ENCODE measurements at regions not wholly inside any gene's neighbourhood (a gene's known extent, or its start where the extent isn't known, plus 50 kb on each side); places are given as distances from the start of the nearest gene placed in this dataset.

DNA sequence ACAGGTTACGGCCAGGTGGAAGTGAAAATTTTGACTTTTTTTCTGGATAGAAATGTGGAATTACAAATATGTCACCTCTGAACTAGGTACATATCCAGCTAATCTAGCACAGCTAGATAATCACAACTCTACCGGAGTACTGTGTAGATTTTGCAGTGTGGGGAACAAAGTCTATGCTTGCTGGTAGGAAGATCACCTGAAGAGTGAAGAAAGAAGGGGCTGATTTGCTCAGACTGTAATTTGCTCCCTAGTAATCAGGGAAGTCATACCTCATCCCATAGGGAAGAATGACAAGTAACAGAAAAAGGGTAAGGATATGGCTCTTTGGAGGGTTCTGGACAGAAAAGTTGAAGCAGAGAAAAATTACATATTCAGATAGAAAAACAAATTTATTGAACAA is 319.6 kb upstream of the TMPRSS15 start:
- no peak overlapping the region for H3K27ac ChIP-seq (ENCODE audit: low read depth, low read length)
- Mint-ChIP-seq H3K27ac (ENCODE audit: unreplicated experiment) (no peak overlapping the region), H3K27me3 (ENCODE audit: low read depth, unreplicated experiment) (no peaks in the 10 kb centered on the region), H3K36me3 (ENCODE audit: low read depth, unreplicated experiment) (no peaks in the 10 kb centered on the region), H3K4me3 (ENCODE audit: unreplicated experiment) (no peak overlapping the region), H3K9me3 (ENCODE audit: unreplicated experiment) (no peaks in the 10 kb centered on the region), H3K4me1 (ENCODE audit: low read depth, unreplicated experiment) (no peaks in the 10 kb centered on the region)
- no peak overlapping the region for H3K4me2 ChIP-seq (ENCODE audit: low read length)
- H3K4me1 ChIP-seq (ENCODE audit: insufficient read depth, low read length): no peaks in the 10 kb centered on the region
- no peaks in the 10 kb centered on the region for H3K79me2 ChIP-seq (ENCODE audit: insufficient read depth, low read length)
- no peaks in the 10 kb centered on the region for H3K36me3 ChIP-seq (ENCODE audit: insufficient read depth, low read length)
- DNase-seq (ENCODE audit: low read depth) (no peak), FAIRE-seq (no peak)
- no peaks in the 10 kb centered on the region for H3K27me3 ChIP-seq (ENCODE audit: insufficient read depth, low read length)
- no peak overlapping the region for H3K4me3 ChIP-seq (ENCODE audit: insufficient read depth, low read depth, low read length)
- no peak overlapping the region for H2AFZ ChIP-seq (ENCODE audit: low read depth, low read length)
- H3K9ac ChIP-seq (ENCODE audit: low read length): no peak overlapping the region
- no peaks in the 10 kb centered on the region for H3K9me3 ChIP-seq (ENCODE audit: insufficient read depth, low read depth, low read length)
- H4K20me1 ChIP-seq (ENCODE audit: insufficient read depth, low read length): no peaks in the 10 kb centered on the region
- no peak for TF ChIP-seq EZH2 (IDR thresholded peaks at IDR 0.05; ENCODE audit: insufficient read depth, low read length)
- TF ChIP-seq, protein P1, sequence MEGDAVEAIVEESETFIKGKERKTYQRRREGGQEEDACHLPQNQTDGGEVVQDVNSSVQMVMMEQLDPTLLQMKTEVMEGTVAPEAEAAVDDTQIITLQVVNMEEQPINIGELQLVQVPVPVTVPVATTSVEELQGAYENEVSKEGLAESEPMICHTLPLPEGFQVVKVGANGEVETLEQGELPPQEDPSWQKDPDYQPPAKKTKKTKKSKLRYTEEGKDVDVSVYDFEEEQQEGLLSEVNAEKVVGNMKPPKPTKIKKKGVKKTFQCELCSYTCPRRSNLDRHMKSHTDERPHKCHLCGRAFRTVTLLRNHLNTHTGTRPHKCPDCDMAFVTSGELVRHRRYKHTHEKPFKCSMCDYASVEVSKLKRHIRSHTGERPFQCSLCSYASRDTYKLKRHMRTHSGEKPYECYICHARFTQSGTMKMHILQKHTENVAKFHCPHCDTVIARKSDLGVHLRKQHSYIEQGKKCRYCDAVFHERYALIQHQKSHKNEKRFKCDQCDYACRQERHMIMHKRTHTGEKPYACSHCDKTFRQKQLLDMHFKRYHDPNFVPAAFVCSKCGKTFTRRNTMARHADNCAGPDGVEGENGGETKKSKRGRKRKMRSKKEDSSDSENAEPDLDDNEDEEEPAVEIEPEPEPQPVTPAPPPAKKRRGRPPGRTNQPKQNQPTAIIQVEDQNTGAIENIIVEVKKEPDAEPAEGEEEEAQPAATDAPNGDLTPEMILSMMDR (IDR thresholded peaks at IDR 0.05; ENCODE audit: insufficient read depth, low read depth, low read length): no peak

DNA sequence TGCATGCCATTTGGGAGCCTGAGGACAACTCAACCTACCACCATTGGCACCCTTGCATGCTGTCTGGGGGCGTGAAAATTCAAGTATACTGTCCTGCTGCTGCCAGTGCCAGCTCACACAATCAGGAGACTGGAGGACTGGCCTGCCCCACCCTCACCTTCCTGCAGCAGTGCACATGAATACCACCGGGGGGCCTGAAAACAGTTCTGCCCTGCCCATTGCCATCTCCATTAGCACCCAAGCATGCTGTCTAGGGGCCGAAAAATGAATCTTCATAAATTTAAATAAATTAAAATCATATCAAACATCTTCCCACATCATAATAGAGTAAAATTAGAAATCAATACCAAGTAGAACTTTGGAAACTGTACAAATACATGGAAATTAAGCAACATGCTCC is 322.1 kb upstream of the TMPRSS15 start:
- TF ChIP-seq, protein P1 (IDR thresholded peaks at IDR 0.05; ENCODE audit: insufficient read depth, low read depth, low read length): no peak
- Histone ChIP-seq H4K20me1 (ENCODE audit: insufficient read depth, low read length) (no peaks in the 10 kb centered on the region), H2AFZ (ENCODE audit: low read depth, low read length) (no peak overlapping the region), H3K36me3 (ENCODE audit: insufficient read depth, low read length) (no peaks in the 10 kb centered on the region), H3K9ac (ENCODE audit: low read length) (no peak overlapping the region), H3K4me3 (ENCODE audit: insufficient read depth, low read depth, low read length) (no peak overlapping the region), H3K27ac (ENCODE audit: low read depth, low read length) (no peak overlapping the region), H3K27me3 (ENCODE audit: insufficient read depth, low read length) (no peaks in the 10 kb centered on the region), H3K4me2 (ENCODE audit: low read length) (no peak overlapping the region), H3K4me1 (ENCODE audit: insufficient read depth, low read length) (no peaks in the 10 kb centered on the region), H3K79me2 (ENCODE audit: insufficient read depth, low read length) (no peaks in the 10 kb centered on the region), H3K9me3 (ENCODE audit: insufficient read depth, low read depth, low read length) (no peaks in the 10 kb centered on the region)
- no peaks in the 10 kb centered on the region for H3K4me1 Mint-ChIP-seq (ENCODE audit: low read depth, unreplicated experiment)
- no peaks in the 10 kb centered on the region for H3K36me3 Mint-ChIP-seq (ENCODE audit: low read depth, unreplicated experiment)
- H3K27ac Mint-ChIP-seq (ENCODE audit: unreplicated experiment): no peak overlapping the region
- no peaks in the 10 kb centered on the region for H3K9me3 Mint-ChIP-seq (ENCODE audit: unreplicated experiment)
- FAIRE-seq: no peak
- no peak for DNase-seq (ENCODE audit: low read depth)
- H3K4me3 Mint-ChIP-seq (ENCODE audit: unreplicated experiment): no peak overlapping the region
- no peaks in the 10 kb centered on the region for H3K27me3 Mint-ChIP-seq (ENCODE audit: low read depth, unreplicated experiment)

DNA sequence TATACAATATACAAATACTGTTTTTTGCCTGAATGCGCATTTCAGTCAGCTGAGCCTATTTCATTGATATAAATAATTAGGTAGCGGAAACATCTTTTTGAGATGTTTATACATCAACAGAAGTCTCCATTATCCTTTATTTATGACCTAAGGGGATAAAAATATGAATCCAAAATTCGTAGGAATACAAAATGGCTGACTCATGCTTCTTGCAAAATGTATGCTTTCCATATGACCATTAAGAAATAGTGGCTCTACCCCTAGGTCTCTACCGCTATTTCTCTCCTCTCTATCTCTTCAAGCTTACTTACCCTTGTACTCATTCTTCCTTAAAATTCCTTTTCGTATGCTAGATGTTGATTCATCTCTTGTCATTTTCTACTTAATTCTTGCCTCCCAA is 338.4 kb upstream of the TMPRSS15 start:
- Mint-ChIP-seq H3K27ac (ENCODE audit: unreplicated experiment) (no peak overlapping the region), H3K36me3 (ENCODE audit: low read depth, unreplicated experiment) (no peaks in the 10 kb centered on the region), H3K9me3 (ENCODE audit: unreplicated experiment) (no peaks in the 10 kb centered on the region), H3K27me3 (ENCODE audit: low read depth, unreplicated experiment) (no peaks in the 10 kb centered on the region), H3K4me3 (ENCODE audit: unreplicated experiment) (no peak overlapping the region), H3K4me1 (ENCODE audit: low read depth, unreplicated experiment) (peaks cover 3% of the 10 kb centered on the region)
- H2AFZ ChIP-seq (ENCODE audit: low read depth, low read length): no peak overlapping the region
- no peak for DNase-seq (ENCODE audit: low read depth)
- FAIRE-seq: no peak
- H3K9me3 ChIP-seq (ENCODE audit: insufficient read depth, low read depth, low read length): no peaks in the 10 kb centered on the region
- no peak overlapping the region for H3K27ac ChIP-seq (ENCODE audit: low read depth, low read length)
- H3K27me3 ChIP-seq (ENCODE audit: insufficient read depth, low read length): no peaks in the 10 kb centered on the region
- no peak overlapping the region for H3K9ac ChIP-seq (ENCODE audit: low read length)
- no peaks in the 10 kb centered on the region for H3K4me1 ChIP-seq (ENCODE audit: insufficient read depth, low read length)
- no peak overlapping the region for H3K4me2 ChIP-seq (ENCODE audit: low read length)
- no peak for TF ChIP-seq EZH2 (IDR thresholded peaks at IDR 0.05; ENCODE audit: insufficient read depth, low read length)
- TF ChIP-seq, protein P1 (IDR thresholded peaks at IDR 0.05; ENCODE audit: insufficient read depth, low read depth, low read length): no peak
- no peaks in the 10 kb centered on the region for H3K36me3 ChIP-seq (ENCODE audit: insufficient read depth, low read length)
- H4K20me1 ChIP-seq (ENCODE audit: insufficient read depth, low read length): no peaks in the 10 kb centered on the region
- H3K4me3 ChIP-seq (ENCODE audit: insufficient read depth, low read depth, low read length): no peak overlapping the region
- H3K79me2 ChIP-seq (ENCODE audit: insufficient read depth, low read length): no peaks in the 10 kb centered on the region

Data from astrocyte (in vitro differentiated cells and primary cell).